Astrocyte (in vitro differentiated cells and primary cell): ENCODE measurements at regions not wholly inside any gene's neighbourhood (a gene's known extent, or its start where the extent isn't known, plus 50 kb on each side); places are given as distances from the start of the nearest gene placed in this dataset.

ENCODE experiments used
- DNase-seq: peaks from one replicate; pipeline ENCODE4 v3.0.0-alpha.2; 2010; ENCODE audit warnings: low read depth
- FAIRE-seq: peaks from 2 replicates; lab custom pipeline; 2011; peaks lifted over from hg19 to GRCh38; lab: Jason Lieb, UNC
- H2AFZ ChIP-seq: 2 replicates; pipeline ENCODE4 v1.6.0; 2012; ENCODE audit warnings: low read depth, low read length, inconsistent platforms
- H3K27ac ChIP-seq: 2 replicates; pipeline ENCODE4 v1.5.1; 2011; ENCODE audit warnings: low read depth, low read length, inconsistent platforms
- H3K27me3 ChIP-seq: 2 replicates; pipeline ENCODE4 v1.6.0; 2011; ENCODE audit warnings: low read length, inconsistent platforms; ENCODE audit not compliant: insufficient read depth
- H3K36me3 ChIP-seq: 2 replicates; pipeline ENCODE4 v1.5.1; 2011; ENCODE audit warnings: low read length, inconsistent platforms; ENCODE audit not compliant: insufficient read depth
- H3K4me1 ChIP-seq: 2 replicates; pipeline ENCODE4 v1.5.1; 2011; ENCODE audit warnings: low read length, inconsistent platforms; ENCODE audit not compliant: insufficient read depth
- H3K4me2 ChIP-seq: 2 replicates; pipeline ENCODE4 v1.6.0; 2012; ENCODE audit warnings: low read length, inconsistent platforms
- H3K4me3 ChIP-seq: 2 replicates; pipeline ENCODE4 v1.5.1; 2011; ENCODE audit warnings: low read depth, mild to moderate bottlenecking, low read length, inconsistent platforms; ENCODE audit not compliant: insufficient read depth
- H3K79me2 ChIP-seq: 2 replicates; pipeline ENCODE4 v1.6.0; 2012; ENCODE audit warnings: mild to moderate bottlenecking, low read length, inconsistent platforms; ENCODE audit not compliant: insufficient read depth
- H3K9ac ChIP-seq: 2 replicates; pipeline ENCODE4 v1.6.0; 2012; ENCODE audit warnings: mild to moderate bottlenecking, low read length, inconsistent platforms
- H3K9me3 ChIP-seq: 2 replicates; pipeline ENCODE4 v1.5.1; 2012; ENCODE audit warnings: low read depth, mild to moderate bottlenecking, low read length, inconsistent platforms; ENCODE audit not compliant: insufficient read depth
- H4K20me1 ChIP-seq: 2 replicates; pipeline ENCODE4 v1.6.0; 2012; ENCODE audit warnings: low read length, inconsistent platforms; ENCODE audit not compliant: insufficient read depth
- H3K27ac Mint-ChIP-seq: one replicate; pipeline ENCODE4 v1.8.0; 2021; ENCODE audit warnings: mild to moderate bottlenecking, mixed read lengths; ENCODE audit not compliant: unreplicated experiment
- H3K27me3 Mint-ChIP-seq: one replicate; pipeline ENCODE4 v1.8.0; 2021; ENCODE audit warnings: low read depth, mixed read lengths; ENCODE audit not compliant: unreplicated experiment
- H3K36me3 Mint-ChIP-seq: one replicate; pipeline ENCODE4 v1.8.0; 2021; ENCODE audit warnings: low read depth, mixed read lengths; ENCODE audit not compliant: unreplicated experiment
- H3K4me1 Mint-ChIP-seq: one replicate; pipeline ENCODE4 v1.8.0; 2021; ENCODE audit warnings: low read depth, mixed read lengths; ENCODE audit not compliant: unreplicated experiment
- H3K4me3 Mint-ChIP-seq: one replicate; pipeline ENCODE4 v1.8.0; 2021; ENCODE audit warnings: mild to moderate bottlenecking, moderate library complexity, mixed read lengths; ENCODE audit not compliant: unreplicated experiment
- H3K9me3 Mint-ChIP-seq: one replicate; pipeline ENCODE4 v1.8.0; 2021; ENCODE audit warnings: mild to moderate bottlenecking, mixed read lengths; ENCODE audit not compliant: unreplicated experiment
- CTCF ChIP-seq: IDR thresholded peaks from 2 replicates; pipeline ENCODE4 v1.5.1; 2011; ENCODE audit warnings: low read depth, mild to moderate bottlenecking, inconsistent platforms, low read length, moderate library complexity; ENCODE audit not compliant: insufficient read depth
- EZH2 ChIP-seq: IDR thresholded peaks from 2 replicates; pipeline ENCODE4 v1.6.1; 2012; ENCODE audit warnings: mild to moderate bottlenecking, low read length, inconsistent platforms; ENCODE audit not compliant: insufficient read depth

GRCh38 chr9:88075506-88075905 lies 62.8 kb downstream of the SPATA31C2 start:
- no peaks in the 10 kb centered on the region for H3K79me2 ChIP-seq
- FAIRE-seq (no peak), DNase-seq (no peak)
- Mint-ChIP-seq H3K27me3 (peaks cover 25% of the 10 kb centered on the region), H3K36me3 (no peaks in the 10 kb centered on the region), H3K4me1 (peaks cover 3% of the 10 kb centered on the region), H3K9me3 (no peaks in the 10 kb centered on the region), H3K4me3 (peak overlapping the region; percentile 81), H3K27ac (no peak overlapping the region)
- H3K27me3 ChIP-seq: no peaks in the 10 kb centered on the region
- H2AFZ ChIP-seq: peak overlapping the region; percentile 96
- no peaks in the 10 kb centered on the region for H4K20me1 ChIP-seq
- peak overlapping the region; percentile 98 for H3K4me2 ChIP-seq
- H3K36me3 ChIP-seq: no peaks in the 10 kb centered on the region
- peaks cover 4% of the 10 kb centered on the region for H3K4me1 ChIP-seq
- H3K27ac ChIP-seq: no peak overlapping the region
- no peaks in the 10 kb centered on the region for H3K9me3 ChIP-seq
- TF ChIP-seq CTCF (no peak), EZH2 (no peak)
- peak overlapping the region; percentile 64 for H3K4me3 ChIP-seq
- H3K9ac ChIP-seq: peak overlapping the region; percentile 71

- DNase-seq (no peak), FAIRE-seq (no peak)
- Histone ChIP-seq H3K79me2 (no peaks in the 10 kb centered on the region), H3K4me1 (peaks cover 4% of the 10 kb centered on the region), H3K9ac (no peak overlapping the region), H3K4me3 (no peak overlapping the region), H3K27me3 (no peaks in the 10 kb centered on the region), H4K20me1 (no peaks in the 10 kb centered on the region), H3K36me3 (no peaks in the 10 kb centered on the region), H2AFZ (no peak overlapping the region), H3K9me3 (no peaks in the 10 kb centered on the region), H3K4me2 (no peak overlapping the region), H3K27ac (no peak overlapping the region)
- TF ChIP-seq EZH2 (no peak), CTCF (no peak)
- Mint-ChIP-seq H3K9me3 (no peaks in the 10 kb centered on the region), H3K36me3 (no peaks in the 10 kb centered on the region), H3K4me1 (peaks cover 3% of the 10 kb centered on the region), H3K27me3 (peaks cover 24% of the 10 kb centered on the region), H3K4me3 (no peak overlapping the region), H3K27ac (no peak overlapping the region)
Measured at GRCh38 chr9:88074931-88075330, 63.3 kb downstream of the SPATA31C2 start.

- Histone ChIP-seq H3K27me3 (no peaks in the 10 kb centered on the region), H3K79me2 (no peaks in the 10 kb centered on the region), H3K4me1 (peaks cover 4% of the 10 kb centered on the region), H2AFZ (peak overlapping the region; percentile 1), H3K4me3 (no peak overlapping the region), H3K9ac (no peak overlapping the region), H3K27ac (no peak overlapping the region), H4K20me1 (no peaks in the 10 kb centered on the region), H3K9me3 (no peaks in the 10 kb centered on the region), H3K36me3 (no peaks in the 10 kb centered on the region), H3K4me2 (no peak overlapping the region)
- Mint-ChIP-seq H3K4me3 (no peak overlapping the region), H3K27ac (no peak overlapping the region), H3K9me3 (no peaks in the 10 kb centered on the region), H3K27me3 (peaks cover 15% of the 10 kb centered on the region), H3K4me1 (peaks cover 3% of the 10 kb centered on the region), H3K36me3 (no peaks in the 10 kb centered on the region)
- TF ChIP-seq CTCF: no peak
- TF ChIP-seq EZH2: no peak
- FAIRE-seq (no peak), DNase-seq (peak; percentile 22)
Measured at GRCh38 chr9:88072831-88073375, 65.4 kb downstream of the SPATA31C2 start.
